Suprapubic skin (tissue), 4 donors: ENCODE measurements at regions not wholly inside any gene's neighbourhood (a gene's known extent, or its start where the extent isn't known, plus 50 kb on each side); places are given as distances from the start of the nearest gene placed in this dataset.
A peak's percentile ranks its signal among the peaks of the same experiment; 100 is the strongest.

Experiments used
- DNase-seq, 2 donors: peaks; one replicate each; pipeline ENCODE4 v3.0.0-alpha.2; 2019; ENCODE audit warnings: low spot score in 2 of 2
- H3K27ac ChIP-seq: fragments of 200-600 bp; sonication (generic); one replicate; pipeline ENCODE4 v1.5.1; 2019
- H3K27me3 ChIP-seq: fragments of 200-600 bp; sonication (generic); one replicate; pipeline ENCODE4 v1.5.1; 2019
- H3K36me3 ChIP-seq: fragments of 200-600 bp; sonication (generic); one replicate; pipeline ENCODE4 v1.5.1; 2019
- H3K4me1 ChIP-seq: fragments of 200-600 bp; sonication (generic); one replicate; pipeline ENCODE4 v1.5.1; 2019
- H3K4me3 ChIP-seq: fragments of 200-600 bp; sonication (generic); one replicate; pipeline ENCODE4 v1.5.1; 2019; ENCODE audit warnings: mild to moderate bottlenecking
- H3K9me3 ChIP-seq: fragments of 200-600 bp; sonication (generic); one replicate; pipeline ENCODE4 v1.5.1; 2019
- EP300 ChIP-seq: sonication (generic); formaldehyde crosslinking; IDR thresholded peaks from one replicate; pipeline ENCODE4 v1.6.1; 2017; ENCODE audit warnings: antibody characterized with exemption
- POLR2A ChIP-seq, 2 donors: fragments of 450-650 bp; IDR thresholded peaks; one replicate each; pipeline ENCODE4 v1.6.1; 2017; ENCODE audit warnings: antibody characterized with exemption in 2 of 2, mild to moderate bottlenecking in 2 of 2, moderate library complexity in 2 of 2
- POLR2AphosphoS5 ChIP-seq, 3 donors: sonication (generic); formaldehyde crosslinking; IDR thresholded peaks; one replicate each; pipeline ENCODE4 v1.6.1; 2017; ENCODE audit warnings: antibody characterized with exemption in 3 of 3
- WGBS: methylation state at CpG from one replicate; pipeline ENCODE4 v1.1.5; 2018; 5-methylcytosine and 5-hydroxymethylcytosine counted together
- TF ChIP-seq, protein P1 (sequence below), 2 donors: fragments of 200-600 bp in 1 of 2; fragments of 450-650 bp in 1 of 2; sonication (generic) in 1 of 2; IDR thresholded peaks; one replicate each; pipeline ENCODE4 v1.5.1; 2016 to 2019; ENCODE audit warnings: antibody characterized with exemption in 2 of 2, mild to moderate bottlenecking in 1 of 2, moderate library complexity in 1 of 2

DNA sequence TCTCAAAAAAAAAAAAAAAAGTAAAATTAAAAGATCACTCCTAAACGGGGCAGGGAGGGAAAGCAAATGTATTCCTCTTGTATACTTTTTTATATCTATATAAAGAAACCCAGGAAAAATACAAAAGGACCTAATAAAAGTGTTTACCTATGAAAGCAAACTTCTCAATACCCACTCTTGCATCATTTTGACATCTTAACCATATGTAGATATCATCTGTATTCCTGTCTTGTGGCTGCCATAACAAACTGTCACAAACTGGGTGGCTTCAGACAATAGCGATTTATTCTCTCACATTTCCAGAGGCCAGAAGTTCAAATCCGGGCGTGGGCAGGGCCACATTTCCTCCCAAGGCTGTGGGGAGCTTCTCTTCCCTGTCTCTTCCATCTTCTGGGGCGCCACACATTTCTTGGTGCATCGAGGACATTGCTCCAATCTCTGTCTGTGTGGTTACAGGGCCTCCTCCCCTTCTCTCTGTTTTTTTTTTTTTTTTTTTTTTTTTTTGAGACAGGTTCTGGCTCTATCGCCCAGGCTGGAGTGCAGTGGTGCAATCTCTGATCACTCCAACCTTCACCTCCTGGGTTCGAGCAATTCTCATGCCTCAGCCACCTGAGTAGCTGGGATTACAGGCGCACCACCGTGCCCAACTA is 58.4 kb upstream of the IL17B start:
- Histone ChIP-seq H3K27ac (peak overlapping the region; percentile 79), H3K4me3 (no peak overlapping the region), H3K4me1 (peaks cover 47% of the 10 kb centered on the region), H3K36me3 (no peaks in the 10 kb centered on the region), H3K9me3 (no peaks in the 10 kb centered on the region), H3K27me3 (no peaks in the 10 kb centered on the region)
- TF ChIP-seq, protein P1, sequence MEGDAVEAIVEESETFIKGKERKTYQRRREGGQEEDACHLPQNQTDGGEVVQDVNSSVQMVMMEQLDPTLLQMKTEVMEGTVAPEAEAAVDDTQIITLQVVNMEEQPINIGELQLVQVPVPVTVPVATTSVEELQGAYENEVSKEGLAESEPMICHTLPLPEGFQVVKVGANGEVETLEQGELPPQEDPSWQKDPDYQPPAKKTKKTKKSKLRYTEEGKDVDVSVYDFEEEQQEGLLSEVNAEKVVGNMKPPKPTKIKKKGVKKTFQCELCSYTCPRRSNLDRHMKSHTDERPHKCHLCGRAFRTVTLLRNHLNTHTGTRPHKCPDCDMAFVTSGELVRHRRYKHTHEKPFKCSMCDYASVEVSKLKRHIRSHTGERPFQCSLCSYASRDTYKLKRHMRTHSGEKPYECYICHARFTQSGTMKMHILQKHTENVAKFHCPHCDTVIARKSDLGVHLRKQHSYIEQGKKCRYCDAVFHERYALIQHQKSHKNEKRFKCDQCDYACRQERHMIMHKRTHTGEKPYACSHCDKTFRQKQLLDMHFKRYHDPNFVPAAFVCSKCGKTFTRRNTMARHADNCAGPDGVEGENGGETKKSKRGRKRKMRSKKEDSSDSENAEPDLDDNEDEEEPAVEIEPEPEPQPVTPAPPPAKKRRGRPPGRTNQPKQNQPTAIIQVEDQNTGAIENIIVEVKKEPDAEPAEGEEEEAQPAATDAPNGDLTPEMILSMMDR (IDR thresholded peaks at IDR 0.05) = no peak
- no peak for TF ChIP-seq POLR2A (IDR thresholded peaks at IDR 0.05)
- no peak for TF ChIP-seq POLR2AphosphoS5 (IDR thresholded peaks at IDR 0.05)
- TF ChIP-seq EP300 = no peak
- WGBS = 55% methylated on average over 10 of the region's 10 CpGs
- DNase-seq = no peak

DNA sequence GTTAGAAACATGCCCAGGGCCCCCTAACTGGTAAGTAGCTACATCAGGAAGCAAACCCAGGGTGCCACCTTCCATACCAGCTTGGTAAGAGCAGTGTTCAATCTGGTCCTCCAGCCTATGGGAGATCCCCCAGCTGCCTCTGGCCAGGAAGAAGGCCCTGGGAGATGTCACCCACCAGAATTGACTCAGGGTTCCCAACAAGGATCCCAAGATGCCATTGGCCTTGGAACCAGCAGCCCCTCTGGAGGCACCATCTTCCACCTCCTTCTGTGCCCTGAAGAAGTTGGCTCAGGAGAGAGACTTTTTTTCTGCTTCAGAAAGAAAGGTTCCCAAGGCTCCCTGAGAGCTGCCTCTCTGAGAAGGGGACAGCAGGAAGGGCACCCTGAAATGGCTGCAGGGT is 56.6 kb upstream of the IL17B start:
- no peaks in the 10 kb centered on the region for H3K36me3 ChIP-seq
- H3K4me3 ChIP-seq = no peak overlapping the region
- H3K27ac ChIP-seq = no peak overlapping the region
- H3K27me3 ChIP-seq = no peaks in the 10 kb centered on the region
- no peak for TF ChIP-seq POLR2AphosphoS5 (IDR thresholded peaks at IDR 0.05)
- TF ChIP-seq, protein P1 (IDR thresholded peaks at IDR 0.05) = no peak
- TF ChIP-seq POLR2A (IDR thresholded peaks at IDR 0.05) = no peak
- DNase-seq = no peak
- no peaks in the 10 kb centered on the region for H3K9me3 ChIP-seq
- peaks cover 32% of the 10 kb centered on the region for H3K4me1 ChIP-seq

DNA sequence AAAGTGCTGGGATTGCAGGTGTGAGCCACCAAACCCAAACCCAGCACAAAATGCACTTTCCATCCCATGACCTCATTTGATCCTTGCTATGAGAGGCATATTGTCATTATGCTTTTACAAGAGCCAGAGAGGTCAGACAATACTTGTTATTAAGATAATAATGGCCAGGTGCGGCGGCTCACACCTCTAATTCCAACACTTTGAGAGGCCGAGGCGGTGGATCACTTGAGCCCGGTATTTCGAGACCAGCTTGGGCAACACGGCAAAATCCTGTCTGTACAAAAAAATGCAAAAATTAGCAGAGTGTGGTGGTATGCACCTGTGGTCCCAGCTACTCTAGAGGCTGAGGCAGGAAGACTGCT is 55.9 kb upstream of the IL17B start:
- no peak for DNase-seq
- Histone ChIP-seq H3K27me3 (no peaks in the 10 kb centered on the region), H3K36me3 (no peaks in the 10 kb centered on the region), H3K4me3 (no peak overlapping the region), H3K27ac (no peak overlapping the region), H3K9me3 (no peaks in the 10 kb centered on the region), H3K4me1 (peaks cover 31% of the 10 kb centered on the region)
- WGBS = 98% methylated on average over 7 of the region's 7 CpGs
- no peak for TF ChIP-seq EP300
- no peak for TF ChIP-seq POLR2A (IDR thresholded peaks at IDR 0.05)
- TF ChIP-seq, protein P1 (IDR thresholded peaks at IDR 0.05) = no peak
- no peak for TF ChIP-seq POLR2AphosphoS5 (IDR thresholded peaks at IDR 0.05)

DNA sequence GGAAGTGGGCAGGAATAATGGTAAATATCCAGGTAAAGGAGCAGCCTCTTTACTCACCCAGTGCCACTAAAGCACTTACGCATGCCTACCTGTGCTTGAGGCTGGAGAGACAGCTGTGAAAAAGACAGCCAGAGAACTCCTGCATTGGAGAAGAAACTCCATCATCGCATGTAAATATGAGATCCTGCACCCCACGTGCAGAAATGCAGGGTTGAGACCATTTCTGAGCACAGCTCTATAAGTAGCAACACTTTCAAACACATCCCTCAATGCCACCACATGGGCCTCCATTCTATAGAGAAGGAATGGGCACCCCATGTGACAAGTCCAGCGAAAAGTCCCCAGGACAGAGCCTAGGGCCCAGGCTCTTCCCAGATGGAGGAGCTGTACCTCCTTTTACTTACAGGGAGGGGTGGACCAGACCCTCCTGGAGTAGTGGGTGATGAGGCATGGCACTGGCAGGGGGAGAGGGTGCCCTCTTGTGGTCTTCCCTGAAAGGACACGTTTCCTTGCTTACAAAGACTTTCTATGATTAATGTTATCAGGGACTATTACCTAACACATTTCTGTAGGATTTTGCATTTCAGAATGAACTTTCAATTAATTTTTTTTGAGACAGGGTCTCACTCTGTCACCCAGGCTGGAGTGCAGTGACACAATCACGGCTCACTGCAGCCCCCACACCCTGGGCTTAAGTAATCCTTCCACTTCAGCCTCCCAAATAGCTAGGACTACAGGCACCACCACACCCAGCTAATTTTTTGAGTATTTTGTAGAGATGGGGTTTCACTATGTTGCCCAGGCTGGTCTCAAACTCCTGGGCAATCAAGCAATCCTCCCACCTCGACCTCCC is 55.3 kb upstream of the IL17B start:
- Histone ChIP-seq H3K27ac (no peak overlapping the region), H3K9me3 (no peaks in the 10 kb centered on the region), H3K4me3 (no peak overlapping the region), H3K4me1 (peaks cover 27% of the 10 kb centered on the region), H3K36me3 (no peaks in the 10 kb centered on the region), H3K27me3 (no peaks in the 10 kb centered on the region)
- DNase-seq = no peak
- no peak for TF ChIP-seq POLR2A (IDR thresholded peaks at IDR 0.05)
- TF ChIP-seq, protein P1 (IDR thresholded peaks at IDR 0.05) = peak; percentile 56 to 85
- WGBS = 41% methylated on average over 7 of the region's 7 CpGs

DNA sequence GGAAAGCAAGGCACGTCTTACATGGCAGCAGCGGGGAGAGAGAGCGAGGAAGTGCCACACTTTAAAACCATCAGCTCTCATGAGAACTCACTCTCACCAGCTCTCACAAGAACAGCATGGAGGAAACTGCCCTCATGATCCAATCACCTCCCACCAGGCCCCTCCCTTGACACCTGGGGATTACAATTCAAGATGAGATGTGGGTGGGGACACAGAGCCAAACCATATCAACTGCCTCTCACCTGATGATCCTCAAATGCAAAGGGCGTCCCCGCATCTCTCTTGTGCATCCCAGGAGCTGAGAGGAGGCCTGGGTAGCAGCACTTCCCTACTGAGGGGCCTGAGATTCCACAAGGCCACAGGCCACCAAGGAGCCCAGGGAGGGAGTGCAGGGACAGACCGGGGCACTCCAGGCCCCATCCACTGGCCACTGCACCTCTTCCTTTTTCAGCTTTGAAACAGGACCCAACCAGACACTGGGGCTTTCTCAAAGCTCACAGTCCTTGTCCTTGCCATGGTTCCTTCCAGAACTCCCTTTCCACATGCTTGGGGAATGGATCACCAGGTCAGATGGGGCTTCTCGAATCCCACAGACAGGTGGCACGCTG is 54.5 kb upstream of the IL17B start:
- H3K36me3 ChIP-seq = no peaks in the 10 kb centered on the region
- 85% methylated on average over 8 of the region's 8 CpGs for WGBS
- no peaks in the 10 kb centered on the region for H3K9me3 ChIP-seq
- DNase-seq = no peak
- TF ChIP-seq, protein P1 (IDR thresholded peaks at IDR 0.05) = no peak
- TF ChIP-seq POLR2A (IDR thresholded peaks at IDR 0.05) (no peak), POLR2AphosphoS5 (IDR thresholded peaks at IDR 0.05) (no peak), EP300 (no peak)
- peaks cover 25% of the 10 kb centered on the region for H3K4me1 ChIP-seq
- H3K27me3 ChIP-seq = no peaks in the 10 kb centered on the region
- H3K4me3 ChIP-seq = no peak overlapping the region
- no peak overlapping the region for H3K27ac ChIP-seq
